ENCODE measurements at regions not wholly inside any gene's neighbourhood (a gene's known extent, or its start where the extent isn't known, plus 50 kb on each side); places are given as distances from the start of the nearest gene placed in this dataset.

DNA sequence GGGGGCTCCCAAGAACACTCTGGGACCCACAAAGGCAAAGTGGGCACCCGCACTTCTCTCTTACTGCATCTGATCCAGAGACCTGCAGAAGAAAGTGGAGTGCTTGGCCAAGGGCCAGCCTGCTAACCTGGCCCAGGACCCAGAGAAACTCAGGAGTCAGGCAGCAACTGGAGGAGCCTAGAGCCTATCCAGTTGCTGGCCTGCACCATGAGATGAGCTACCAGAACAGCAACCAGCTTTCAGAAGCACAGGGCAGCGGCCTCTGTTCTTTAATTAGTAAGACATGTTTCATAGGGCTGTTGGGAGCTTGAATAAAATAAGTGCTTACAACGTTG lies 298.3 kb downstream of the GADD45G start:
- H3K27ac ChIP-seq, result no peak overlapping the region
- no peaks in the 10 kb centered on the region for H3K9me3 ChIP-seq
- H3K36me3 ChIP-seq (ENCODE audit: low read depth, missing control alignments), result no peaks in the 10 kb centered on the region
- intact Hi-C loops (cut with DNase I; ENCODE audit: low total_unique reads), result no loop called here
- whole genome bisulfite sequencing, 2 donors, result 71 to 75% methylated on average over 3 of the region's 3 CpGs
- H3K27me3 ChIP-seq, result no peaks in the 10 kb centered on the region
- H3K4me3 ChIP-seq, result no peak overlapping the region
- no peak for DNase-seq
- TF ChIP-seq POLR2A (IDR thresholded peaks at IDR 0.05), result no peak
- TF ChIP-seq, protein P1, sequence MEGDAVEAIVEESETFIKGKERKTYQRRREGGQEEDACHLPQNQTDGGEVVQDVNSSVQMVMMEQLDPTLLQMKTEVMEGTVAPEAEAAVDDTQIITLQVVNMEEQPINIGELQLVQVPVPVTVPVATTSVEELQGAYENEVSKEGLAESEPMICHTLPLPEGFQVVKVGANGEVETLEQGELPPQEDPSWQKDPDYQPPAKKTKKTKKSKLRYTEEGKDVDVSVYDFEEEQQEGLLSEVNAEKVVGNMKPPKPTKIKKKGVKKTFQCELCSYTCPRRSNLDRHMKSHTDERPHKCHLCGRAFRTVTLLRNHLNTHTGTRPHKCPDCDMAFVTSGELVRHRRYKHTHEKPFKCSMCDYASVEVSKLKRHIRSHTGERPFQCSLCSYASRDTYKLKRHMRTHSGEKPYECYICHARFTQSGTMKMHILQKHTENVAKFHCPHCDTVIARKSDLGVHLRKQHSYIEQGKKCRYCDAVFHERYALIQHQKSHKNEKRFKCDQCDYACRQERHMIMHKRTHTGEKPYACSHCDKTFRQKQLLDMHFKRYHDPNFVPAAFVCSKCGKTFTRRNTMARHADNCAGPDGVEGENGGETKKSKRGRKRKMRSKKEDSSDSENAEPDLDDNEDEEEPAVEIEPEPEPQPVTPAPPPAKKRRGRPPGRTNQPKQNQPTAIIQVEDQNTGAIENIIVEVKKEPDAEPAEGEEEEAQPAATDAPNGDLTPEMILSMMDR (IDR thresholded peaks at IDR 0.05), result no peak
- no peaks in the 10 kb centered on the region for H3K4me1 ChIP-seq

GRCh38 chr9:89905606-89906338 lies 301.0 kb downstream of the GADD45G start:
- no peaks in the 10 kb centered on the region for H3K4me1 ChIP-seq
- H3K36me3 ChIP-seq (ENCODE audit: low read depth, missing control alignments), result no peaks in the 10 kb centered on the region
- no peaks in the 10 kb centered on the region for H3K27me3 ChIP-seq
- intact Hi-C loops (cut with DNase I; ENCODE audit: low total_unique reads), result no loop called here
- no peak overlapping the region for H3K27ac ChIP-seq
- no peaks in the 10 kb centered on the region for H3K9me3 ChIP-seq
- no peak for DNase-seq
- WGBS, 2 donors, result 92 to 98% methylated on average over 4 to 5 of the region's 5 CpGs
- H3K4me3 ChIP-seq, result no peak overlapping the region
- TF ChIP-seq POLR2A (IDR thresholded peaks at IDR 0.05), result no peak

DNA sequence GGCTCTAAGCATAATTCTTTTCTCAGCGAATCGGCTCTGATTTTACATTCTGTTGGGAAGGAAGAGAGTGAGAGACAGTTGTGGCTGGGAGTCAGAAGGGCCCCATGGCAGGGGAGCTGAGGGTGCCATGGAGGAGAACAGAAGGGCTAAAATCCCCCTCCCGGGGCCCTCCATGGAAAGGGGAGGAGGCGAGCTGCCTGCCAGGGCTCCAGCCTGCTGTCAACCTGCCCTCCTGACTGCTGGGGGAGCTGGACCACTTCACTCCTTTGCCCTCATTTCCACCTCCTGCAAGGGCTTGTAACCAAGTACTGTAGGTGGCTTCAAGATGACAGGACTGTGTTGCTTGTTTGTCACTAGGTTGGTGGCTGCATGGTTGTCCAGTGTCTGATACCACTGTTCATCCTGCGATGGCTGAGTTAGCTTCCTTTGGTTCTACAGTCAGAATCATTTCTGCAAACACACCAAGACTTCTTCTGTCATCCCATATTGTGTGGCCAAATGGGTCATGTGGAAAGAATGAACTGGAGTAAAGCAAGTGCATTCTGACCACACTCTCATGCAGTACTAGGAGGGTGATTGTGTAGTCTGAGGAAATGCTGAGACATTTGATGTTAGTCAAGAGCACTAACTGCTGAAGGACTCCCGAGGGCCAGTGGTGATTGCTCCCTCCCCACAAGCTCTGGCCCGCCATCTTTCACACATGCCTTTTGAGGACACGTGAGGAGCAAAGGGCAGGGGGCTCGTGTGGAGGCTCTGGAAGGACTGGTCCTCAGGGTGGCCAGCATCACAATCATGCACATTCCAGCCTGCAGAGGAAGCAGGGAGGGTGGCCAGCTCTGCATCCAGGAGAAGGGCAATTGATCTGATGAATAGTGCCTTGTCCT lies 307.2 kb downstream of the GADD45G start:
- no peak overlapping the region for H3K4me3 ChIP-seq
- no peaks in the 10 kb centered on the region for H3K9me3 ChIP-seq
- DNase-seq, result no peak
- WGBS, 2 donors, result 83 to 91% methylated on average over 9 of the region's 9 CpGs
- peaks cover 11% of the 10 kb centered on the region for H3K4me1 ChIP-seq
- H3K27me3 ChIP-seq, result no peaks in the 10 kb centered on the region
- no peak overlapping the region for H3K27ac ChIP-seq
- intact Hi-C loops (cut with DNase I; ENCODE audit: low total_unique reads), result no loop called here
- no peaks in the 10 kb centered on the region for H3K36me3 ChIP-seq (ENCODE audit: low read depth, missing control alignments)
- TF ChIP-seq, protein P1 (IDR thresholded peaks at IDR 0.05), result no peak
- TF ChIP-seq POLR2A (IDR thresholded peaks at IDR 0.05), result no peak

DNA sequence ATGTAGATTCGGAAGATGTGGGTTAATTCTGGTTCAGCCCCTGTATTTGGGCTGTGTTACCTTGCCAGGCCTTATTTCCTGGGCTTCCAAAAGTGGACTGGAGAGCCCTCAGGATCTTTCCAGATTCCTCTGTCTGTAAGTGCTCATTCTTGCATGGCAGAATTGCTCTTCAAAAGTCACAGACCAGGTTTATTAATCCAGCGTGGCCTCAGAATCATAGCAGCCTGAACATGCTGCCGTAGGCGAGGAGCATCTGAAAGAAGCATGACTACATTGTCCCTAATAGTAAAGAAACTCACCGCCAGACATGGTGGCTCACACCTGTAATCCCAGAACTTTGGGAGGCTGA lies 307.8 kb downstream of the GADD45G start:
- WGBS, 2 donors, result 96 to 98% methylated on average over 5 of the region's 5 CpGs
- no peak overlapping the region for H3K4me3 ChIP-seq
- TF ChIP-seq, protein P1 (IDR thresholded peaks at IDR 0.05), result no peak
- no peak for TF ChIP-seq POLR2A (IDR thresholded peaks at IDR 0.05)
- H3K9me3 ChIP-seq, result no peaks in the 10 kb centered on the region
- H3K4me1 ChIP-seq, result peaks cover 11% of the 10 kb centered on the region
- DNase-seq, result no peak
- H3K27me3 ChIP-seq, result no peaks in the 10 kb centered on the region
- H3K36me3 ChIP-seq (ENCODE audit: low read depth, missing control alignments), result no peaks in the 10 kb centered on the region
- no peak overlapping the region for H3K27ac ChIP-seq
- intact Hi-C loops (cut with DNase I; ENCODE audit: low total_unique reads), result no loop called here

DNA sequence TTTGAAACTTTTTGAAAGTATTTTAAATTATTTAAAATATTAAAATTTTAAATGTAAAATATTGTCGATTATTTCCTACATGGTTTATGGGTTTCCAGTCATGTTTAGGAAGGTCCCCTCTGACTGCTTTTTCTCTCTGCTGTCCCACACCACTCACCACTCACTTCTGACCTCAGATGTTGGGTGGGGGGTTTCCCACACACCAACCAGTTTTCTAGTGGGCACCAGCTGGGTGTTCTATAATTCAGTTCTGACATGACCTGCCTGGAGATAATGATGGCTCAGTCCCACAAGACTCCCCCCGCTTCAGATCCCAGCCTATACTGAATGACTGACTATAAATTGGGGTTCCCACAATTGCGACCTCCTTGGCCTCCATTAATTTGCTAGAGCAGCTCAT lies 310.4 kb downstream of the GADD45G start:
- 84 to 99% methylated on average over 3 of the region's 3 CpGs for WGBS, 2 donors
- Histone ChIP-seq H3K4me3 (no peak overlapping the region), H3K27me3 (no peaks in the 10 kb centered on the region), H3K36me3 (ENCODE audit: low read depth, missing control alignments) (no peaks in the 10 kb centered on the region), H3K4me1 (peaks cover 11% of the 10 kb centered on the region), H3K9me3 (no peaks in the 10 kb centered on the region), H3K27ac (no peak overlapping the region)
- intact Hi-C loops (cut with DNase I; ENCODE audit: low total_unique reads), result no loop called here
- TF ChIP-seq, protein P1 (IDR thresholded peaks at IDR 0.05), result no peak
- no peak for TF ChIP-seq POLR2A (IDR thresholded peaks at IDR 0.05)
- DNase-seq, result no peak

Measured in testis (tissue), 2 donors.